ENCODE measurements at regions not wholly inside any gene's neighbourhood (a gene's known extent, or its start where the extent isn't known, plus 50 kb on each side); places are given as distances from the start of the nearest gene placed in this dataset.

DNA sequence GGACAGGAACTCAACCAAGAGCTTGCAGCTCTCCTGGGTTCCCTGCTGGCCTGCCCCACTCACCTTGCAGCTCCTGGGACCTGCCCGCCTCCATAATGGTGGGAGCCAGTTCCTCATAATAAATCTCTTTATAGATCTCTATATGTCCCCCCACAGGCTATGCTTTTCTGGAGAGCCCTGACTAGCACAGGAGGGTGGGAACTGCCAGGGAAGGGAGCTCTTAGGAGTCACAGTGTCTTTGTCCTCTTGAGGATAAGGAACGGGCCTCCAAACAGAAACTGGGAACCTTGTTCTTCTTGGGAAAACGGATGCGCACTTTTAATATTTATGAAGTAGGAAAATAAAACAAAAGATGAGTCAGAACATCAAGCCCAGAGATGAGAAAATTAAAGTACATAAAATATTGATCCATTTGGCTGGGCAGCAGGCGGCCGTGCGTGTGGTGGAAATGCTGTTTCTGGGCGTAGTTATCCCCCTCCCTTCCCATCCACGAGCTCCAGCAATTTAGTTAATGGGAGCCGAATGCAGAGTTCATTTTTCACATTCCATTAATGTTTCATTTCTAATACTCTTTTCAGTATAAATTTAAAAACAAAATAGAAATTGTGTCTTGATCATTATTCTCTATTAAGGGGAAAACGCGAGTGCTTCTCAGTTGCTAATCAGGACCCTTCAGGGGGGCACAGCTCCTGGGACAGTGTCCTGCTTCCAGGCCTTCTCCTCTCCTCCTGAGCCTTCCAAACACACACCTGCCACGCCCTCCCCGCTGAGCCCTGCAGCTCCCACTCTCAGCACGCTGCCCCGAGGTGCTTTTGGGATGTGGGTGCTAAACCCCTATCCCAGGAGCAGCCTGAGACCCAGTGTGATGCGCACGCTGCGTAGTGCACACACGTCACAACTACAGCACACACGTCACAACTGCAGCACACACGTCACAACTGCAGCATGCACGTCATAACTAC is 323.3 kb upstream of the AJAP1 start:
- H3K4me1 Mint-ChIP-seq (ENCODE audit: insufficient read depth, unreplicated experiment) = no peaks in the 10 kb centered on the region
- no TSS peak for BruUV-seq (replicated peaks)
- H3K27me3 Mint-ChIP-seq (ENCODE audit: insufficient read depth, unreplicated experiment) = no peaks in the 10 kb centered on the region
- ChIA-PET CTCF (no interaction called here), POLR2A (no interaction called here)
- no peak for DNase-seq (ENCODE audit: unreplicated experiment)
- intact Hi-C loops (cut with micrococcal nuclease) = no loop called here
- H3K36me3 Mint-ChIP-seq (ENCODE audit: insufficient read depth, unreplicated experiment) = no peaks in the 10 kb centered on the region
- no peak overlapping the region for H3K4me3 Mint-ChIP-seq (ENCODE audit: unreplicated experiment)
- peaks cover 60% of the 10 kb centered on the region for H3K9me3 Mint-ChIP-seq (ENCODE audit: unreplicated experiment)
- no peak overlapping the region for H3K27ac Mint-ChIP-seq (ENCODE audit: low read depth, unreplicated experiment)
- TF ChIP-seq, protein P1, sequence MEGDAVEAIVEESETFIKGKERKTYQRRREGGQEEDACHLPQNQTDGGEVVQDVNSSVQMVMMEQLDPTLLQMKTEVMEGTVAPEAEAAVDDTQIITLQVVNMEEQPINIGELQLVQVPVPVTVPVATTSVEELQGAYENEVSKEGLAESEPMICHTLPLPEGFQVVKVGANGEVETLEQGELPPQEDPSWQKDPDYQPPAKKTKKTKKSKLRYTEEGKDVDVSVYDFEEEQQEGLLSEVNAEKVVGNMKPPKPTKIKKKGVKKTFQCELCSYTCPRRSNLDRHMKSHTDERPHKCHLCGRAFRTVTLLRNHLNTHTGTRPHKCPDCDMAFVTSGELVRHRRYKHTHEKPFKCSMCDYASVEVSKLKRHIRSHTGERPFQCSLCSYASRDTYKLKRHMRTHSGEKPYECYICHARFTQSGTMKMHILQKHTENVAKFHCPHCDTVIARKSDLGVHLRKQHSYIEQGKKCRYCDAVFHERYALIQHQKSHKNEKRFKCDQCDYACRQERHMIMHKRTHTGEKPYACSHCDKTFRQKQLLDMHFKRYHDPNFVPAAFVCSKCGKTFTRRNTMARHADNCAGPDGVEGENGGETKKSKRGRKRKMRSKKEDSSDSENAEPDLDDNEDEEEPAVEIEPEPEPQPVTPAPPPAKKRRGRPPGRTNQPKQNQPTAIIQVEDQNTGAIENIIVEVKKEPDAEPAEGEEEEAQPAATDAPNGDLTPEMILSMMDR (IDR thresholded peaks at IDR 0.05; ENCODE audit: unreplicated experiment) = no peak

DNA sequence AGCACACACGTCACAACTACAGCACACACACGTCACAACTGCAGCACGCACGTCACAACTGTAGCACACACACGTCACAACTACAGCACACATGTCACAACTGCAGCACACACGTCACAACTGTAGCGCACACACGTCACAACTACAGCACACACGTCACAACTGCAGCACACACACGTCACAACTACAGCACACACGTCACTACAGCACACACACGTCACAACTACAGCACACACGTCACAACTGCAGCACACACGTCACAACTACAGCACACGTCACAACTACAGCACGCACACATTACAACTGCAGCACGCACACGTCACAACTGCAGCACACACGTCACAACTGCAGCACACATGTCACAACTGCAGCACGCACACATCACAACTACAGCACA is 322.6 kb upstream of the AJAP1 start:
- CTCF ChIA-PET = no interaction called here
- intact Hi-C loops (cut with micrococcal nuclease) = no loop called here
- H3K36me3 Mint-ChIP-seq (ENCODE audit: insufficient read depth, unreplicated experiment) = no peaks in the 10 kb centered on the region
- DNase-seq (ENCODE audit: unreplicated experiment) = no peak
- POLR2A ChIA-PET = interaction anchor here (0.7 kb wide), 1 partner anchor 217 kb away, joined by 5 read pairs; no protein-coding TSS in a partner anchor
- no peaks in the 10 kb centered on the region for H3K27me3 Mint-ChIP-seq (ENCODE audit: insufficient read depth, unreplicated experiment)
- TF ChIP-seq, protein P1 (IDR thresholded peaks at IDR 0.05; ENCODE audit: unreplicated experiment) = no peak
- H3K9me3 Mint-ChIP-seq (ENCODE audit: unreplicated experiment) = peaks cover 67% of the 10 kb centered on the region
- no peak overlapping the region for H3K27ac Mint-ChIP-seq (ENCODE audit: low read depth, unreplicated experiment)
- no peaks in the 10 kb centered on the region for H3K4me1 Mint-ChIP-seq (ENCODE audit: insufficient read depth, unreplicated experiment)
- H3K4me3 Mint-ChIP-seq (ENCODE audit: unreplicated experiment) = no peak overlapping the region
- no TSS peak for BruUV-seq (replicated peaks)

DNA sequence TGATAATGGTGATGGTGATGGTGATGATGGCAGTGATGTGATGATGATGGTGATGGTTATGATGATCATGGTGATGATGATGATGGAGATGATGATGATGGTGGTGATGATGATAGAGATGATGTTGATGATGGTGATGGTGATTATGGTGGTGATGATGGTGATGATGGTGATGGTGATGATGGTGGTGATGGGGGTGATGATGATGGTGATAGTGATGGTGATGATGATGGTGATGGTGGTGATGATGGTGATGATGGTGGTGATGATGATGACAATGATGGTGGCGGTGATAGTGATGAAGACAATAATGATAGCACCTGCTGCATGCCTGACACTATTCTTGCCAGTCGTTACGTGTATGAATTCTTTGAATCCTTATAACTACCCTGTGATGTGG is 317.9 kb upstream of the AJAP1 start:
- intact Hi-C loops (cut with micrococcal nuclease) = no loop called here
- TF ChIP-seq, protein P1 (IDR thresholded peaks at IDR 0.05; ENCODE audit: unreplicated experiment) = no peak
- Mint-ChIP-seq H3K4me3 (ENCODE audit: unreplicated experiment) (no peak overlapping the region), H3K27ac (ENCODE audit: low read depth, unreplicated experiment) (no peak overlapping the region), H3K4me1 (ENCODE audit: insufficient read depth, unreplicated experiment) (no peaks in the 10 kb centered on the region), H3K9me3 (ENCODE audit: unreplicated experiment) (peaks cover 50% of the 10 kb centered on the region), H3K36me3 (ENCODE audit: insufficient read depth, unreplicated experiment) (no peaks in the 10 kb centered on the region), H3K27me3 (ENCODE audit: insufficient read depth, unreplicated experiment) (no peaks in the 10 kb centered on the region)
- CTCF ChIA-PET = no interaction called here
- no peak for DNase-seq (ENCODE audit: unreplicated experiment)
- BruUV-seq (replicated peaks) = no TSS peak
- POLR2A ChIA-PET = no interaction called here

DNA sequence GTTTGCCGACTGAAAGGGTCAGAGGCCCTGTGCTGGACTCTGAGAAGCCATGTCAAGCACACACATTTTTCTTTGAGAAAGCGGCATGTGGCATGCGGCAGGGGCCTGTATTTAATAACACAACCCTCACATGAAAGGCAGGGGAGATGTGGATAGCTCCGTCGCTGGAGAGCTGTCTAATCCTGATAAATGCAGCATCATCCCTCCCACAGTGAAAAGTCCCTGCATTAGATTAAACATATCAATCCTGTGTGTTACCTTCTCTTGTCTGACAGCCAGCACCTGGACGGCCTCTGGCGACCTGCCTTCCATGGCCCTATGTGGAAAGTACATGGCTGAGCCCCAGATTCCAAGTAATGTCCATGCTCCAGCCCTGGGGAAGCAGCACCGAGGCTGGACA is 313.0 kb upstream of the AJAP1 start:
- no peak for DNase-seq (ENCODE audit: unreplicated experiment)
- POLR2A ChIA-PET = no interaction called here
- Mint-ChIP-seq H3K9me3 (ENCODE audit: unreplicated experiment) (peaks cover 25% of the 10 kb centered on the region), H3K27ac (ENCODE audit: low read depth, unreplicated experiment) (no peak overlapping the region), H3K4me1 (ENCODE audit: insufficient read depth, unreplicated experiment) (no peaks in the 10 kb centered on the region), H3K27me3 (ENCODE audit: insufficient read depth, unreplicated experiment) (no peaks in the 10 kb centered on the region), H3K36me3 (ENCODE audit: insufficient read depth, unreplicated experiment) (no peaks in the 10 kb centered on the region), H3K4me3 (ENCODE audit: unreplicated experiment) (no peak overlapping the region)
- CTCF ChIA-PET = no interaction called here
- TF ChIP-seq, protein P1 (IDR thresholded peaks at IDR 0.05; ENCODE audit: unreplicated experiment) = no peak
- intact Hi-C loops (cut with micrococcal nuclease) = no loop called here
- no TSS peak for BruUV-seq (replicated peaks)

Measured in MCF 10A (cell line).